K562 (cell line): ENCODE measurements at regions not wholly inside any gene's neighbourhood (a gene's known extent, or its start where the extent isn't known, plus 50 kb on each side); places are given as distances from the start of the nearest gene placed in this dataset.

Source experiments
- ATAC-seq: fragments of 200-7000 bp; cut with Tn5 transposase; 3 replicates; pipeline ENCODE4 v1.9.1; 2020; ENCODE audit warnings: moderate library complexity
- BruUV-seq: library from RNA; stranded (reverse); fragments of 400-500 nt; replicated peaks from 2 replicates; lab custom pipeline; 2021; lab: Mats Ljungman, UMichigan
- CTCF ChIA-PET: fragments of 300-600 bp; formaldehyde crosslinking; extraction: SDS; loops from one replicate; lab custom pipeline; 2021; ENCODE audit warnings: low intra/inter-chr PET ratio; lab: Yijun Ruan, JAX
- POLR2A ChIA-PET: fragments of 300-600, 350-650 bp; sonication (Branson Sonifier 250); formaldehyde crosslinking; extraction: SDS; loops from one replicate; lab custom pipeline; 2021; ENCODE audit warnings: antibody characterized with exemption, inconsistent platforms; lab: Yijun Ruan, JAX
- DNase-seq, 4 experiments: peaks; one replicate each; pipeline versions ENCODE4 v3.0.0 to v3.0.0-alpha.2; 2011 to 2018; ENCODE audit warnings: low spot score in 3 of 4, mixed read lengths in 3 of 4; ENCODE audit errors: extremely low read depth in 1 of 4
- FAIRE-seq: peaks from 2 replicates; lab custom pipeline; 2011; peaks lifted over from hg19 to GRCh38; lab: Jason Lieb, UNC
- H2AFZ ChIP-seq: 2 replicates; pipeline ENCODE4 v1.6.0; 2011; ENCODE audit warnings: low read depth, low read length, control low read depth, inconsistent platforms
- H3K27ac ChIP-seq: fragments of 200-600 bp; 3 replicates; pipeline ENCODE4 v1.8.0; 2011; ENCODE audit warnings: low read depth, mild to moderate bottlenecking, control low read depth, inconsistent platforms, low read length, moderate library complexity, mixed read lengths; ENCODE audit errors: extremely low read depth
- H3K27me3 ChIP-seq, 2 experiments: fragments of 300-600 bp in 1 of 2; 2 replicates in 1 of 2; 3 replicates in 1 of 2; pipeline versions ENCODE4 v1.6.0 to v1.8.0; 2011; ENCODE audit warnings: inconsistent platforms in 2 of 2, low read length in 2 of 2, mild to moderate bottlenecking in 1 of 2, mixed read lengths in 1 of 2, moderate library complexity in 1 of 2; ENCODE audit not compliant: control insufficient read depth in 2 of 2, insufficient read depth in 2 of 2
- H3K36me3 ChIP-seq: fragments of 300-600 bp; 3 replicates; pipeline ENCODE4 v1.8.0; 2011; ENCODE audit warnings: mild to moderate bottlenecking, low read length, inconsistent platforms; ENCODE audit not compliant: control insufficient read depth, insufficient read depth
- H3K4me1 ChIP-seq, 2 experiments: fragments of 200-600 bp in 1 of 2; replicated peaks in 1 of 2; 2 replicates in 1 of 2; 3 replicates in 1 of 2; pipeline versions ENCODE4 v1.5.1 to v1.8.0; 2011; ENCODE audit warnings: inconsistent platforms in 2 of 2, low read length in 2 of 2, mild to moderate bottlenecking in 1 of 2, mixed read lengths in 1 of 2, moderate library complexity in 1 of 2; ENCODE audit not compliant: control insufficient read depth in 2 of 2, insufficient read depth in 2 of 2
- H3K4me2 ChIP-seq: 2 replicates; pipeline ENCODE4 v1.6.1; 2011; ENCODE audit warnings: low read length, control low read depth, inconsistent platforms, mixed read lengths; ENCODE audit not compliant: insufficient read depth
- H3K4me3 ChIP-seq: fragments of 200-600 bp; sonication (generic), shearing (Covaris generic); 2 replicates; pipeline ENCODE4 v1.5.1; 2016; ENCODE audit warnings: control low read depth, inconsistent platforms
- H3K79me2 ChIP-seq: fragments of 200-600 bp; 3 replicates; pipeline ENCODE4 v1.8.0; 2011; ENCODE audit warnings: low read length, inconsistent platforms; ENCODE audit not compliant: control insufficient read depth, insufficient read depth
- H3K9ac ChIP-seq, 2 experiments: 2 replicates each; pipeline versions ENCODE4 v1.6.0 to v1.6.1; 2011; ENCODE audit warnings: low read depth in 2 of 2, low read length in 2 of 2, control low read depth in 1 of 2, inconsistent platforms in 1 of 2, mild to moderate bottlenecking in 1 of 2, mixed read lengths in 1 of 2; ENCODE audit not compliant: insufficient read depth in 1 of 2
- H3K9me1 ChIP-seq: one replicate; pipeline ENCODE4 v1.6.0; 2011; ENCODE audit warnings: inconsistent platforms, mild to moderate bottlenecking, low read length, moderate library complexity; ENCODE audit not compliant: control insufficient read depth, insufficient read depth
- H3K9me3 ChIP-seq: replicated peaks from 2 replicates; pipeline ENCODE4 v1.5.1; 2011; ENCODE audit warnings: low read depth, low read length, inconsistent platforms; ENCODE audit not compliant: control insufficient read depth, insufficient read depth
- H4K20me1 ChIP-seq: replicated peaks from 2 replicates; pipeline ENCODE4 v1.6.1; 2011; ENCODE audit warnings: low read length, inconsistent platforms, mixed read lengths; ENCODE audit not compliant: control insufficient read depth, insufficient read depth
- BDP1 ChIP-seq: IDR thresholded peaks from 3 replicates; pipeline ENCODE4 v1.6.1; 2011; ENCODE audit not compliant: insufficient read length, insufficient read depth
- ELF1 ChIP-seq: fragments of 200-800 bp; sonication (Bioruptor generic); IDR thresholded peaks from 2 replicates; pipeline ENCODE4 v1.6.1; 2016; ENCODE audit warnings: missing genetic modification characterization, missing compliant biosample characterization
- GTF3C2 ChIP-seq: IDR thresholded peaks from 3 replicates; pipeline ENCODE4 v1.6.1; 2011; ENCODE audit warnings: borderline replicate concordance, mild to moderate bottlenecking, moderate library complexity; ENCODE audit not compliant: insufficient read length; ENCODE audit errors: extremely low read depth
- IFI16 ChIP-seq: fragments of 250-450 bp; sonication (Bioruptor Pico); IDR thresholded peaks from 2 replicates; pipeline ENCODE4 v2.1.2; 2022; ENCODE audit warnings: mild to moderate bottlenecking, inconsistent platforms
- LEF1 ChIP-seq: fragments of 450-650 bp; IDR thresholded peaks from 2 replicates; pipeline ENCODE4 v1.6.1; 2016; ENCODE audit warnings: mild to moderate bottlenecking
- PCBP1 ChIP-seq: fragments of 200-400 bp; formaldehyde crosslinking; IDR thresholded peaks from 2 replicates; pipeline ENCODE4 v1.6.1; 2018; ENCODE audit warnings: mild to moderate bottlenecking, low read depth, low read length; ENCODE audit not compliant: poor library complexity, severe bottlenecking
- ZC3H8 ChIP-seq: fragments of 450-650 bp; IDR thresholded peaks from 2 replicates; pipeline ENCODE4 v1.6.1; 2017
- ZNF239 ChIP-seq: fragments of 250-450 bp; sonication (Bioruptor Pico); IDR thresholded peaks from 2 replicates; pipeline ENCODE4 v1.4.0; 2020; ENCODE audit warnings: mild to moderate bottlenecking
- ZNF444 ChIP-seq: fragments of 250-450 bp; sonication (Bioruptor Pico); IDR thresholded peaks from 2 replicates; pipeline ENCODE4 v1.4.0; 2020; ENCODE audit warnings: mild to moderate bottlenecking, moderate library complexity
- WGBS: fragments of 100-300 bp; shearing (Covaris generic); methylation state at CpG from one replicate; pipeline ENCODE4 v1.1.6; 2016; ENCODE audit warnings: low coverage, mixed read lengths; ENCODE audit not compliant: insufficient coverage; ENCODE audit errors: missing lambda C conversion rate; 5-methylcytosine and 5-hydroxymethylcytosine counted together
- in situ Hi-C: fragments of 300-500 bp; cut with MboI; formaldehyde crosslinking; loops from 4 replicates; pipeline ENCODE4 v1.15.0; 2018; ENCODE audit warnings: inconsistent platforms, mixed read lengths
- intact Hi-C: fragments of 100-400 bp; cut with micrococcal nuclease; formaldehyde crosslinking; loops from 2 replicates; pipeline ENCODE4 v1.14.2; 2022
- TF ChIP-seq, protein P1 (sequence below): fragments of 450-650 bp; IDR thresholded peaks from 2 replicates; pipeline ENCODE4 v1.6.1; 2016; ENCODE audit warnings: mild to moderate bottlenecking, moderate library complexity

DNA sequence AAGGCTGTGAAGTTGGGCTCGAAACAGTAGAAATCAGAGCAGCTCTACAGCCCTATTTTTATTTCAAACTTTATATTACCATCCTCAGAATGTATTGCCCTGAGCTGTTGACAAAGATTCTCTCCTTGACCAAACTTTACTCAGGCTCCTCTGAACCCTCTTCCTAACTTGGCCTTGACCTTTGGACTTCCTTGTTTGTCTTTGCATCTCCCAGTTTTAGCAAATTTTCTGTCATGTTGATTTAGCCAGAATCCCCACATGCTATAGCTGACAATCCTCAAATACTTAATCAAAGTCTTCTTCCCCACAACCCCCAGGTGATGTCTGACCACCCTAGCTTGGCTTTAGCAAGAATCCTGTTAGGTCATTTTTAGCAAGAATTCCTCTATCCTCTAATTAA is 87.4 kb upstream of the GRIN2A start:
- H3K27ac ChIP-seq = no peak overlapping the region
- no TSS peak for BruUV-seq
- TF ChIP-seq LEF1 (no peak), GTF3C2 (no peak), ZC3H8 (no peak), ZNF444 (CRISPR knock-in tag) (no peak), IFI16 (CRISPR knock-in tag) (no peak), ELF1 (tag) (no peak), PCBP1 (no peak), ZNF239 (CRISPR knock-in tag) (no peak), BDP1 (no peak)
- TF ChIP-seq, protein P1, sequence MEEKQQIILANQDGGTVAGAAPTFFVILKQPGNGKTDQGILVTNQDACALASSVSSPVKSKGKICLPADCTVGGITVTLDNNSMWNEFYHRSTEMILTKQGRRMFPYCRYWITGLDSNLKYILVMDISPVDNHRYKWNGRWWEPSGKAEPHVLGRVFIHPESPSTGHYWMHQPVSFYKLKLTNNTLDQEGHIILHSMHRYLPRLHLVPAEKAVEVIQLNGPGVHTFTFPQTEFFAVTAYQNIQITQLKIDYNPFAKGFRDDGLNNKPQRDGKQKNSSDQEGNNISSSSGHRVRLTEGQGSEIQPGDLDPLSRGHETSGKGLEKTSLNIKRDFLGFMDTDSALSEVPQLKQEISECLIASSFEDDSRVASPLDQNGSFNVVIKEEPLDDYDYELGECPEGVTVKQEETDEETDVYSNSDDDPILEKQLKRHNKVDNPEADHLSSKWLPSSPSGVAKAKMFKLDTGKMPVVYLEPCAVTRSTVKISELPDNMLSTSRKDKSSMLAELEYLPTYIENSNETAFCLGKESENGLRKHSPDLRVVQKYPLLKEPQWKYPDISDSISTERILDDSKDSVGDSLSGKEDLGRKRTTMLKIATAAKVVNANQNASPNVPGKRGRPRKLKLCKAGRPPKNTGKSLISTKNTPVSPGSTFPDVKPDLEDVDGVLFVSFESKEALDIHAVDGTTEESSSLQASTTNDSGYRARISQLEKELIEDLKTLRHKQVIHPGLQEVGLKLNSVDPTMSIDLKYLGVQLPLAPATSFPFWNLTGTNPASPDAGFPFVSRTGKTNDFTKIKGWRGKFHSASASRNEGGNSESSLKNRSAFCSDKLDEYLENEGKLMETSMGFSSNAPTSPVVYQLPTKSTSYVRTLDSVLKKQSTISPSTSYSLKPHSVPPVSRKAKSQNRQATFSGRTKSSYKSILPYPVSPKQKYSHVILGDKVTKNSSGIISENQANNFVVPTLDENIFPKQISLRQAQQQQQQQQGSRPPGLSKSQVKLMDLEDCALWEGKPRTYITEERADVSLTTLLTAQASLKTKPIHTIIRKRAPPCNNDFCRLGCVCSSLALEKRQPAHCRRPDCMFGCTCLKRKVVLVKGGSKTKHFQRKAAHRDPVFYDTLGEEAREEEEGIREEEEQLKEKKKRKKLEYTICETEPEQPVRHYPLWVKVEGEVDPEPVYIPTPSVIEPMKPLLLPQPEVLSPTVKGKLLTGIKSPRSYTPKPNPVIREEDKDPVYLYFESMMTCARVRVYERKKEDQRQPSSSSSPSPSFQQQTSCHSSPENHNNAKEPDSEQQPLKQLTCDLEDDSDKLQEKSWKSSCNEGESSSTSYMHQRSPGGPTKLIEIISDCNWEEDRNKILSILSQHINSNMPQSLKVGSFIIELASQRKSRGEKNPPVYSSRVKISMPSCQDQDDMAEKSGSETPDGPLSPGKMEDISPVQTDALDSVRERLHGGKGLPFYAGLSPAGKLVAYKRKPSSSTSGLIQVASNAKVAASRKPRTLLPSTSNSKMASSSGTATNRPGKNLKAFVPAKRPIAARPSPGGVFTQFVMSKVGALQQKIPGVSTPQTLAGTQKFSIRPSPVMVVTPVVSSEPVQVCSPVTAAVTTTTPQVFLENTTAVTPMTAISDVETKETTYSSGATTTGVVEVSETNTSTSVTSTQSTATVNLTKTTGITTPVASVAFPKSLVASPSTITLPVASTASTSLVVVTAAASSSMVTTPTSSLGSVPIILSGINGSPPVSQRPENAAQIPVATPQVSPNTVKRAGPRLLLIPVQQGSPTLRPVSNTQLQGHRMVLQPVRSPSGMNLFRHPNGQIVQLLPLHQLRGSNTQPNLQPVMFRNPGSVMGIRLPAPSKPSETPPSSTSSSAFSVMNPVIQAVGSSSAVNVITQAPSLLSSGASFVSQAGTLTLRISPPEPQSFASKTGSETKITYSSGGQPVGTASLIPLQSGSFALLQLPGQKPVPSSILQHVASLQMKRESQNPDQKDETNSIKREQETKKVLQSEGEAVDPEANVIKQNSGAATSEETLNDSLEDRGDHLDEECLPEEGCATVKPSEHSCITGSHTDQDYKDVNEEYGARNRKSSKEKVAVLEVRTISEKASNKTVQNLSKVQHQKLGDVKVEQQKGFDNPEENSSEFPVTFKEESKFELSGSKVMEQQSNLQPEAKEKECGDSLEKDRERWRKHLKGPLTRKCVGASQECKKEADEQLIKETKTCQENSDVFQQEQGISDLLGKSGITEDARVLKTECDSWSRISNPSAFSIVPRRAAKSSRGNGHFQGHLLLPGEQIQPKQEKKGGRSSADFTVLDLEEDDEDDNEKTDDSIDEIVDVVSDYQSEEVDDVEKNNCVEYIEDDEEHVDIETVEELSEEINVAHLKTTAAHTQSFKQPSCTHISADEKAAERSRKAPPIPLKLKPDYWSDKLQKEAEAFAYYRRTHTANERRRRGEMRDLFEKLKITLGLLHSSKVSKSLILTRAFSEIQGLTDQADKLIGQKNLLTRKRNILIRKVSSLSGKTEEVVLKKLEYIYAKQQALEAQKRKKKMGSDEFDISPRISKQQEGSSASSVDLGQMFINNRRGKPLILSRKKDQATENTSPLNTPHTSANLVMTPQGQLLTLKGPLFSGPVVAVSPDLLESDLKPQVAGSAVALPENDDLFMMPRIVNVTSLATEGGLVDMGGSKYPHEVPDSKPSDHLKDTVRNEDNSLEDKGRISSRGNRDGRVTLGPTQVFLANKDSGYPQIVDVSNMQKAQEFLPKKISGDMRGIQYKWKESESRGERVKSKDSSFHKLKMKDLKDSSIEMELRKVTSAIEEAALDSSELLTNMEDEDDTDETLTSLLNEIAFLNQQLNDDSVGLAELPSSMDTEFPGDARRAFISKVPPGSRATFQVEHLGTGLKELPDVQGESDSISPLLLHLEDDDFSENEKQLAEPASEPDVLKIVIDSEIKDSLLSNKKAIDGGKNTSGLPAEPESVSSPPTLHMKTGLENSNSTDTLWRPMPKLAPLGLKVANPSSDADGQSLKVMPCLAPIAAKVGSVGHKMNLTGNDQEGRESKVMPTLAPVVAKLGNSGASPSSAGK = no peak

More for the DNA sequence above, 87.4 kb upstream of the GRIN2A start:
- H3K4me3 ChIP-seq = no peak overlapping the region
- intact Hi-C loops (no loop called here), in situ Hi-C loops (no loop called here)
- no peaks in the 10 kb centered on the region for H3K9me1 ChIP-seq
- no peaks in the 10 kb centered on the region for H3K27me3 ChIP-seq
- FAIRE-seq (no peak), ATAC-seq (no peak), DNase-seq (no peak)
- H3K36me3 ChIP-seq = no peaks in the 10 kb centered on the region
- H3K4me1 ChIP-seq = no peaks in the 10 kb centered on the region; a peak in 1 of 5 replicates
- no peaks in the 10 kb centered on the region for H3K79me2 ChIP-seq
- H2AFZ ChIP-seq = no peak overlapping the region
- CTCF ChIA-PET = no interaction called here
- POLR2A ChIA-PET = no interaction called here
- H3K9ac ChIP-seq = no peak overlapping the region
- no peak overlapping the region for H3K4me2 ChIP-seq
- H3K9me3 ChIP-seq = no peaks in the 10 kb centered on the region; the same call in 1 of the 2 replicates
- WGBS = 20% methylated on average over 1 of the region's 1 CpG
- H4K20me1 ChIP-seq = no peaks in the 10 kb centered on the region
